ENCODE measurements at regions not wholly inside any gene's neighbourhood (a gene's known extent, or its start where the extent isn't known, plus 50 kb on each side); places are given as distances from the start of the nearest gene placed in this dataset.
"Not testable (repeated sequence)": the region's sequence is repeated elsewhere in the genome, so short reads cannot be mapped to it uniquely, and the experiment has no call there.

GRCh38 chr11:134973801-134974200, 561.8 kb upstream of the B3GAT1 start:
- DNase-seq (ENCODE audit: low spot score in 2 of 2): peak in 1 of 2 donors; percentile 40
- intact Hi-C loops (cut with DNase I; ENCODE audit: low total_unique reads): no loop called here
- 82 to 92% methylated on average over 5 of the region's 5 CpGs for WGBS, 2 donors
- no peak overlapping the region for H3K4me3 ChIP-seq (ENCODE audit: low read depth, poor library complexity, severe bottlenecking)
- TF ChIP-seq CTCF (IDR thresholded peaks at IDR 0.05) (no peak), POLR2A (IDR thresholded peaks at IDR 0.05) (no peak)

- intact Hi-C loops (cut with DNase I; ENCODE audit: low total_unique reads): no loop called here
- peak in 1 of 2 donors; percentile 61 for DNase-seq (ENCODE audit: low spot score in 2 of 2)
- TF ChIP-seq CTCF (IDR thresholded peaks at IDR 0.05) (no peak), POLR2A (IDR thresholded peaks at IDR 0.05) (no peak)
- no peak overlapping the region for H3K4me3 ChIP-seq (ENCODE audit: low read depth, poor library complexity, severe bottlenecking)
- 80 to 85% methylated on average over 8 of the region's 8 CpGs for WGBS, 2 donors
Measured at GRCh38 chr11:134971381-134971780, 559.3 kb upstream of the B3GAT1 start.

- H3K4me3 ChIP-seq (ENCODE audit: low read depth, poor library complexity, severe bottlenecking): no peak overlapping the region
- TF ChIP-seq POLR2A (IDR thresholded peaks at IDR 0.05): no peak
- TF ChIP-seq CTCF (IDR thresholded peaks at IDR 0.05): no peak
- no peak for DNase-seq (ENCODE audit: low spot score in 2 of 2)
- WGBS, 2 donors: 56 to 71% methylated on average over 2 of the region's 2 CpGs
- intact Hi-C loops (cut with DNase I; ENCODE audit: low total_unique reads): no loop called here
Measured at GRCh38 chr11:134967746-134968145, 555.7 kb upstream of the B3GAT1 start.

- intact Hi-C loops (cut with DNase I; ENCODE audit: low total_unique reads); H3K4me3 ChIP-seq (ENCODE audit: low read depth, poor library complexity, severe bottlenecking): not testable (repeated sequence)
- 95 to 96% methylated on average over 30 of the region's 30 CpGs for WGBS, 2 donors
- DNase-seq (ENCODE audit: low spot score in 2 of 2): peak in 1 of 2 donors; percentile 28
Measured at GRCh38 chr11:134961386-134961785, 549.3 kb upstream of the B3GAT1 start.

GRCh38 chr11:134958870-134959269, 546.8 kb upstream of the B3GAT1 start:
- 78 to 83% methylated on average over 8 of the region's 8 CpGs for WGBS, 2 donors
- peak in 1 of 2 donors; percentile 40 for DNase-seq (ENCODE audit: low spot score in 2 of 2)
- intact Hi-C loops (cut with DNase I; ENCODE audit: low total_unique reads): no loop called here
- no peak overlapping the region for H3K4me3 ChIP-seq (ENCODE audit: low read depth, poor library complexity, severe bottlenecking)
- TF ChIP-seq CTCF (IDR thresholded peaks at IDR 0.05): no peak
- TF ChIP-seq POLR2A (IDR thresholded peaks at IDR 0.05): no peak

- no peak for TF ChIP-seq POLR2A (IDR thresholded peaks at IDR 0.05)
- no peak for TF ChIP-seq CTCF (IDR thresholded peaks at IDR 0.05)
- intact Hi-C loops (cut with DNase I; ENCODE audit: low total_unique reads): no loop called here
- H3K4me3 ChIP-seq (ENCODE audit: low read depth, poor library complexity, severe bottlenecking): no peak overlapping the region
- 77 to 80% methylated on average over 9 of the region's 9 CpGs for WGBS, 2 donors
- DNase-seq (ENCODE audit: low spot score in 2 of 2): no peak
Measured at GRCh38 chr11:134958336-134958640, 546.2 kb upstream of the B3GAT1 start.

All from lower leg skin (tissue), 4 donors.